ENCODE measurements at regions not wholly inside any gene's neighbourhood (a gene's known extent, or its start where the extent isn't known, plus 50 kb on each side); places are given as distances from the start of the nearest gene placed in this dataset.

GRCh38 chr9:107630156-107630555, 140.6 kb upstream of the KLF4 start:
- TF ChIP-seq POLR2A (IDR thresholded peaks at IDR 0.05) (no peak), POLR2AphosphoS5 (IDR thresholded peaks at IDR 0.05) (no peak)
- TF ChIP-seq, protein P1, sequence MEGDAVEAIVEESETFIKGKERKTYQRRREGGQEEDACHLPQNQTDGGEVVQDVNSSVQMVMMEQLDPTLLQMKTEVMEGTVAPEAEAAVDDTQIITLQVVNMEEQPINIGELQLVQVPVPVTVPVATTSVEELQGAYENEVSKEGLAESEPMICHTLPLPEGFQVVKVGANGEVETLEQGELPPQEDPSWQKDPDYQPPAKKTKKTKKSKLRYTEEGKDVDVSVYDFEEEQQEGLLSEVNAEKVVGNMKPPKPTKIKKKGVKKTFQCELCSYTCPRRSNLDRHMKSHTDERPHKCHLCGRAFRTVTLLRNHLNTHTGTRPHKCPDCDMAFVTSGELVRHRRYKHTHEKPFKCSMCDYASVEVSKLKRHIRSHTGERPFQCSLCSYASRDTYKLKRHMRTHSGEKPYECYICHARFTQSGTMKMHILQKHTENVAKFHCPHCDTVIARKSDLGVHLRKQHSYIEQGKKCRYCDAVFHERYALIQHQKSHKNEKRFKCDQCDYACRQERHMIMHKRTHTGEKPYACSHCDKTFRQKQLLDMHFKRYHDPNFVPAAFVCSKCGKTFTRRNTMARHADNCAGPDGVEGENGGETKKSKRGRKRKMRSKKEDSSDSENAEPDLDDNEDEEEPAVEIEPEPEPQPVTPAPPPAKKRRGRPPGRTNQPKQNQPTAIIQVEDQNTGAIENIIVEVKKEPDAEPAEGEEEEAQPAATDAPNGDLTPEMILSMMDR (IDR thresholded peaks at IDR 0.05) = no peak
